HFFc6 (cell line): ENCODE measurements at regions not wholly inside any gene's neighbourhood (a gene's known extent, or its start where the extent isn't known, plus 50 kb on each side); places are given as distances from the start of the nearest gene placed in this dataset.
A peak's percentile ranks its signal among the peaks of the same experiment; 100 is the strongest.

Experiments used
- DNase-seq: peaks from one replicate; pipeline ENCODE4 v3.0.0-alpha.2; 2018
- H3K27ac Mint-ChIP-seq: 2 replicates; pipeline ENCODE4 v1.8.0; 2020; ENCODE audit warnings: mild to moderate bottlenecking, mixed read lengths
- H3K27me3 Mint-ChIP-seq: 2 replicates; pipeline ENCODE4 v1.8.0; 2021; ENCODE audit warnings: mild to moderate bottlenecking, moderate library complexity, mixed read lengths; ENCODE audit not compliant: insufficient read depth
- H3K36me3 Mint-ChIP-seq: 2 replicates; pipeline ENCODE4 v1.8.0; 2021; ENCODE audit warnings: low read depth, mixed read lengths
- H3K4me1 Mint-ChIP-seq: 2 replicates; pipeline ENCODE4 v1.8.0; 2020; ENCODE audit warnings: low read depth, mixed read lengths
- H3K4me3 Mint-ChIP-seq: 2 replicates; pipeline ENCODE4 v1.8.0; 2020; ENCODE audit warnings: mild to moderate bottlenecking, moderate library complexity, mixed read lengths
- H3K9me3 Mint-ChIP-seq: 2 replicates; pipeline ENCODE4 v1.8.0; 2020; ENCODE audit warnings: mild to moderate bottlenecking, mixed read lengths
- CTCF ChIP-seq: fragments of 200-600 bp; sonication (generic); IDR thresholded peaks from 2 replicates; pipeline ENCODE4 v1.5.0; 2021; ENCODE audit warnings: antibody characterized with exemption, mild to moderate bottlenecking

- Mint-ChIP-seq H3K36me3 (no peaks in the 10 kb centered on the region; the same call in none of the 2 replicates), H3K4me1 (peaks cover 7% of the 10 kb centered on the region), H3K4me3 (no peak overlapping the region), H3K27me3 (peaks cover 12% of the 10 kb centered on the region), H3K9me3 (no peaks in the 10 kb centered on the region; the same call in 1 of the 2 replicates), H3K27ac (no peak overlapping the region)
- no peak for TF ChIP-seq CTCF
- no peak for DNase-seq
Observed at GRCh38 chr16:11478431-11479119, 108.1 kb downstream of the LITAF start.

GRCh38 chr16:11479916-11480315 lies 106.8 kb downstream of the LITAF start:
- Mint-ChIP-seq H3K4me1 (peaks cover 14% of the 10 kb centered on the region), H3K27me3 (peaks cover 12% of the 10 kb centered on the region), H3K4me3 (no peak overlapping the region), H3K36me3 (no peaks in the 10 kb centered on the region; the same call in none of the 2 replicates), H3K9me3 (no peaks in the 10 kb centered on the region; the same call in 1 of the 2 replicates), H3K27ac (no peak overlapping the region)
- DNase-seq = no peak
- TF ChIP-seq CTCF = no peak

- no peak for DNase-seq
- TF ChIP-seq CTCF = no peak
- Mint-ChIP-seq H3K27ac (no peak overlapping the region), H3K4me3 (no peak overlapping the region), H3K27me3 (peaks cover 10% of the 10 kb centered on the region), H3K36me3 (no peaks in the 10 kb centered on the region; the same call in none of the 2 replicates), H3K4me1 (peaks cover 21% of the 10 kb centered on the region), H3K9me3 (no peaks in the 10 kb centered on the region; the same call in 1 of the 2 replicates)
Observed at GRCh38 chr16:11480634-11481033, 106.1 kb downstream of the LITAF start.

- no peaks in the 10 kb centered on the region; the same call in none of the 2 replicates for H3K36me3 Mint-ChIP-seq
- H3K27ac Mint-ChIP-seq = peak overlapping the region; percentile 25; the same call in 1 of the 2 replicates
- H3K4me3 Mint-ChIP-seq = no peak overlapping the region
- DNase-seq = no peak
- H3K4me1 Mint-ChIP-seq = peaks cover 23% of the 10 kb centered on the region
- TF ChIP-seq CTCF = no peak
- H3K9me3 Mint-ChIP-seq = no peaks in the 10 kb centered on the region; the same call in 1 of the 2 replicates
- H3K27me3 Mint-ChIP-seq = peaks cover 5% of the 10 kb centered on the region; the same call in 1 of the 2 replicates
Observed at GRCh38 chr16:11481987-11482386, 104.7 kb downstream of the LITAF start.

GRCh38 chr16:11482946-11483748 lies 103.6 kb downstream of the LITAF start:
- Mint-ChIP-seq H3K4me3 (no peak overlapping the region), H3K36me3 (no peaks in the 10 kb centered on the region; the same call in none of the 2 replicates), H3K9me3 (no peaks in the 10 kb centered on the region; the same call in 1 of the 2 replicates), H3K4me1 (peaks cover 23% of the 10 kb centered on the region), H3K27me3 (peaks cover 5% of the 10 kb centered on the region; the same call in 1 of the 2 replicates), H3K27ac (no peak overlapping the region)
- no peak for TF ChIP-seq CTCF
- no peak for DNase-seq
